Heart right ventricle (tissue), 16 donors: ENCODE measurements at regions not wholly inside any gene's neighbourhood (a gene's known extent, or its start where the extent isn't known, plus 50 kb on each side); places are given as distances from the start of the nearest gene placed in this dataset.

ENCODE experiments used
- ATAC-seq, 8 donors: fragments of 200-7000 bp; cut with Tn5 transposase; one replicate each; pipeline ENCODE4 v1.9.1; 2020; ENCODE audit warnings: mild to moderate bottlenecking in 8 of 8, moderate library complexity in 8 of 8, moderate number of reproducible peaks in 1 of 8
- DNase-seq, 2 donors: peaks; one replicate each; pipeline ENCODE4 v3.0.0-alpha.2; 2020
- H3K27ac ChIP-seq, 10 donors: fragments of 200-600 bp; sonication (generic) in 2 of 10; one replicate each; pipeline versions ENCODE4 v1.5.0 to v1.8.0; 2020 to 2022; ENCODE audit warnings: mild to moderate bottlenecking in 3 of 10
- H3K27me3 ChIP-seq, 7 donors: fragments of 200-600 bp; one replicate each; pipeline ENCODE4 v1.8.0; 2021 to 2022; ENCODE audit warnings: mild to moderate bottlenecking in 2 of 7
- H3K36me3 ChIP-seq, 9 donors: fragments of 200-600 bp; sonication (generic) in 1 of 9; one replicate each; pipeline versions ENCODE4 v1.5.0 to v1.8.0; 2020 to 2022; ENCODE audit warnings: mild to moderate bottlenecking in 2 of 9
- H3K4me1 ChIP-seq, 9 donors: fragments of 200-600 bp; sonication (generic) in 1 of 9; one replicate each; pipeline versions ENCODE4 v1.5.0 to v1.8.0; 2020 to 2022; ENCODE audit warnings: mild to moderate bottlenecking in 4 of 9
- H3K4me3 ChIP-seq, 10 donors: fragments of 200-600 bp; sonication (generic) in 2 of 10; one replicate each; pipeline versions ENCODE4 v1.5.0 to v1.8.0; 2020 to 2022; ENCODE audit warnings: mild to moderate bottlenecking in 7 of 10, moderate library complexity in 2 of 10
- H3K9me3 ChIP-seq, 11 donors: fragments of 200-600 bp in 10 of 11; sonication (generic) in 2 of 11; one replicate each; pipeline versions ENCODE4 v1.5.0 to v1.8.0; 2013 to 2022; ENCODE audit warnings: mild to moderate bottlenecking in 2 of 11, control low read depth in 1 of 11, moderate library complexity in 1 of 11
- WGBS, 2 donors: extraction: QIAGEN DNeasy Blood & Tissue Kit; methylation state at CpG; one replicate each; pipeline ENCODE4 v1.1.7; 2013; ENCODE audit warnings: inconsistent platforms in 1 of 2; 5-methylcytosine and 5-hydroxymethylcytosine counted together
- intact Hi-C, 10 donors: fragments of 100-400 bp; cut with DNase I; formaldehyde crosslinking; loops; one replicate each; pipeline versions ENCODE4 v1.11.1 to v1.14.2; 2022
- TF ChIP-seq, protein P1 (sequence below), 9 donors: fragments of 200-600 bp; sonication (generic) in 2 of 9; IDR thresholded peaks; one replicate each; pipeline versions ENCODE4 v1.5.0 to v1.8.0; 2021 to 2022; ENCODE audit warnings: antibody characterized with exemption in 9 of 9, mild to moderate bottlenecking in 5 of 9, moderate library complexity in 1 of 9
- donor health status: Arrhythmogenic right ventricular cardiomyopathy.
- donor health status: ischemic (EF 13 %, LVEDD 7.1; RV severe dilation, severe dysfunction).
- donor health status: healthy with polysubstance abuse.
- donor health status: DM: no; HTN: yes; CAD: no.
- donor health status: DM: no; HTN: no; CAD: no.
- donor health status: ischemic (EF 25% LVEDD 6.9; RV normal size, moderate dysfunction).
- donor health status: ischemic (EF 25% LVEDD 5.7; RV mildly dilated, moderate dysfunction).
- donor health status: healthy.
- donor health status: DM: yes; HTN: yes; CAD: no.
- donor health status: Ischemic cardiomyopathy.
- donor health status: ischemic (EF 35%, LVEDD 5.7; RV mildly dilated, moderate dysfunction).
- donor health status: nonischemic (EF 11% LVEDD 7.7; RV severe dilation, severe dysfunction).
- donor health status: DM: yes; HTN: yes; CAD: no.
- donor health status: PGD.
- donor health status: ischemic (EF 29% LVEDD 5.4; RV normal size, mild dysfunction).
- donor health status: nonischemic (EF 23%, LVEDD 6.1; RV moderate dilation, normal function).

DNA sequence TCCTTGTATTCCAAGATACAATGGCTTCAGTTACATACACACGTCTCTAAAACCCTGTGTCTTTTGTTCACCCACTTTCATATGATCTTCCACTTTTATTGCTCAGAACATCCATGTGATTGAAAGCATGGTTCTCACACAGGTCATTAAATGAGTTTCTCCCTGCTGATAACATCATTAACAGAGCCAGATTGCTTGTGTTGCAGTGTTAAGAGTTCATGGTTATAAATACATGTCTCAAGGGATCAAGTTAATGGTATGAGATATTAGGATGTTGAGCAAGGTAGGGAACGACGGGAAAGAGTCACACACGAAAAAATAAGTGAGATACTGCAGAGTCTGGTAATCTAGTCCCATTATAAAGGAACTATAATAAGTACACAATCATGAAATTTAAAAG is 861.5 kb downstream of the SORCS1 start:
- H3K27ac ChIP-seq: no peak overlapping the region
- H3K9me3 ChIP-seq: no peaks in the 10 kb centered on the region
- no peak for ATAC-seq
- no peak overlapping the region for H3K4me3 ChIP-seq
- no peaks in the 10 kb centered on the region for H3K4me1 ChIP-seq
- intact Hi-C loops: no loop called here
- no peak for DNase-seq
- no peaks in the 10 kb centered on the region for H3K36me3 ChIP-seq
- TF ChIP-seq, protein P1, sequence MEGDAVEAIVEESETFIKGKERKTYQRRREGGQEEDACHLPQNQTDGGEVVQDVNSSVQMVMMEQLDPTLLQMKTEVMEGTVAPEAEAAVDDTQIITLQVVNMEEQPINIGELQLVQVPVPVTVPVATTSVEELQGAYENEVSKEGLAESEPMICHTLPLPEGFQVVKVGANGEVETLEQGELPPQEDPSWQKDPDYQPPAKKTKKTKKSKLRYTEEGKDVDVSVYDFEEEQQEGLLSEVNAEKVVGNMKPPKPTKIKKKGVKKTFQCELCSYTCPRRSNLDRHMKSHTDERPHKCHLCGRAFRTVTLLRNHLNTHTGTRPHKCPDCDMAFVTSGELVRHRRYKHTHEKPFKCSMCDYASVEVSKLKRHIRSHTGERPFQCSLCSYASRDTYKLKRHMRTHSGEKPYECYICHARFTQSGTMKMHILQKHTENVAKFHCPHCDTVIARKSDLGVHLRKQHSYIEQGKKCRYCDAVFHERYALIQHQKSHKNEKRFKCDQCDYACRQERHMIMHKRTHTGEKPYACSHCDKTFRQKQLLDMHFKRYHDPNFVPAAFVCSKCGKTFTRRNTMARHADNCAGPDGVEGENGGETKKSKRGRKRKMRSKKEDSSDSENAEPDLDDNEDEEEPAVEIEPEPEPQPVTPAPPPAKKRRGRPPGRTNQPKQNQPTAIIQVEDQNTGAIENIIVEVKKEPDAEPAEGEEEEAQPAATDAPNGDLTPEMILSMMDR (IDR thresholded peaks at IDR 0.05): no peak
- WGBS, 2 donors: 62 to 68% methylated on average over 4 of the region's 4 CpGs
- H3K27me3 ChIP-seq: no peaks in the 10 kb centered on the region

DNA sequence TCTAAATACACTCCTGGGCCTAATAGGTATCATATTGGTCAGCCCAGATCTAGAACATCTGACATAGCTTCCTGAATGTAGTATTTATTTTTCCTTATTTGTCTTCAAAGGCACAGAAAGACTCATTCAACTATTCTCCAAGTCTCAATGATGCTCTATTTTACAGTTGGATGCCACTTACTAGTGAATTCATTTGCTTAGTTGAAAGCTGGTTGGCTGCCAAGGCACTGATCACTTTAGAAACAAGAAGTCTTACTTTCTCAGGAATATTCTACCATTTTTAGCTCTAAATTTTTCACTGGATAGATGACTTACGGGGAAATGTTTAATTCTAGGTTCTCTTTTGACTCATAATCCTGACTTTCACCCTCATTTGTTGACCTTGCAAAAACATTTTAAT is 863.4 kb downstream of the SORCS1 start:
- no peaks in the 10 kb centered on the region for H3K9me3 ChIP-seq
- WGBS, 2 donors: 68 to 79% methylated on average over 1 of the region's 1 CpG
- H3K27me3 ChIP-seq: no peaks in the 10 kb centered on the region
- H3K4me3 ChIP-seq: no peak overlapping the region
- ATAC-seq (no peak), DNase-seq (no peak)
- no peaks in the 10 kb centered on the region for H3K4me1 ChIP-seq
- intact Hi-C loops: no loop called here
- no peaks in the 10 kb centered on the region for H3K36me3 ChIP-seq
- TF ChIP-seq, protein P1 (IDR thresholded peaks at IDR 0.05): no peak
- H3K27ac ChIP-seq: no peak overlapping the region

DNA sequence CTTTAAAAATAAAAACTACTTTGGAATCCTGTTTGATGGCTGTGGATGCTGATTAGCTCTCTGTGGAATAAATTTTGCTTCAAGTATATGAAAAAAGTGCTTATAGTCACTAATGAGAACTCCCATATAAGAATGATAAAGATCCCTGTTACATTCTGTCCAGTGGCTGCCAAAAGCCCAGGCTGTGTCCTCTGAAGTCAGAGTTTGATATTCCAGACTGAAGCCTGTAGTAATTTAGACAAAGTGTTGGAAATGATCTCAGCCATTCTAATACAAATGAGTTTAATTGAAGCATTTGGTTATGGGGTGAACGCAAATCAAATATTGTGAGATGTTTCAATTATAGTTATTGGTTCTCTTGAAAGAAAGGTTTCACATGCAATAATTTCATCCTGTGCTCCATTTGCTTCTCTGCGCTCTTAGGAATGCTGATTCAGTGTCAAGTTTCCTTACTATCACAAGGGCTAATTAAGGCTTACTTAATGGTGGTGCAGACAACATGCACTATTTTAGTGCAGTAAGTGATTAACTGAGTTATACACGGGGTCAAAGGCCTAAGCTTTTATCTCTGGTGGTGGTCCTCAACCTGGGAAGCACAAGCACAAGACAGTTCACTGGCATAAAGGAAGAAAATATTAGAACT is 867.6 kb downstream of the SORCS1 start:
- TF ChIP-seq, protein P1 (IDR thresholded peaks at IDR 0.05): no peak
- ATAC-seq (no peak), DNase-seq (no peak)
- H3K27ac ChIP-seq: no peak overlapping the region
- no peaks in the 10 kb centered on the region for H3K9me3 ChIP-seq
- H3K4me3 ChIP-seq: no peak overlapping the region
- intact Hi-C loops: no loop called here
- WGBS, 2 donors: 40 to 58% methylated on average over 3 of the region's 3 CpGs
- no peaks in the 10 kb centered on the region for H3K4me1 ChIP-seq
- H3K36me3 ChIP-seq: no peaks in the 10 kb centered on the region
- H3K27me3 ChIP-seq: no peaks in the 10 kb centered on the region

DNA sequence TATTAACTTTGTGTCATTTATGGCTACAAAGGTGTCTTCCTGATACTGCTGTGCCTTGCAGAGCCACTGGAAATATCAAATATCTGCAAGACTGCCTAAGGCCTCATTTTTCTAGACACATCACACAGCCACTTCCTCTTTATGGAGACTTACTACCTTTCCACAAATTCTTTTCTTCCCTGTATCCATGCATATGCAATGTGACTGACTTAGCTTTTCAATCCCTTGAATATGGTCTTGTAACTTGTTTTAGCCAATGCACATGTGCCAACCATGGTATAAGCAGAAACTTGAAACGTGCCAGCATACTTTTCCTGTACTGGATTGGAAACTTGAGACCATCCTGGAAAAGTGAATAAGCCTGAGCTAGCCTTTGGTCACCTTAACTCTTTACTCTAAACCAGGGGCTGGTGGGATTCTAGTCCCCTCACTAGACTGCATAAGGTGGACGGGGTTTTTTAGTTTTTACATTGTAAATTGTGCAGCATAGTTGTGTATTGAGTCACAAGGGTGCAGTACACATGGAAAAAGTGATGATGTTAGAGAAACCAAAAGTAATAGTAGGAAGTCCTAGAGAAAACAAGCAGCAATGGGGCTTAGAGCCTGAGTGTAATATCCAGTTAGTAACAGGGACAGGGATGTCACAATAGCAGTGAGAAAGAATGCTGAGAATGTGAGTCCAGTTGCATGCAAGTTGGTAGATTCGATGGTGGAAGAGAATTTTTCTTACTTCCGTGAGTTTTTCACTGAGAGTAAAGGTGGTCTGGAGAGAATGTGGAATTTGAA is 879.5 kb downstream of the SORCS1 start:
- Histone ChIP-seq H3K9me3 (peaks cover 0 to 4% (median 0%) of the 10 kb centered on the region in 11 donors), H3K4me1 (no peaks in the 10 kb centered on the region), H3K36me3 (no peaks in the 10 kb centered on the region), H3K27ac (no peak overlapping the region), H3K27me3 (peaks cover 0 to 7% (median 0%) of the 10 kb centered on the region in 7 donors), H3K4me3 (no peak overlapping the region)
- no peak for ATAC-seq
- 74 to 75% methylated on average over 4 of the region's 4 CpGs for WGBS, 2 donors
- DNase-seq: no peak
- TF ChIP-seq, protein P1 (IDR thresholded peaks at IDR 0.05): no peak
- intact Hi-C loops: no loop called here
